SH-SY5Y (cell line): ENCODE measurements at regions not wholly inside any gene's neighbourhood (a gene's known extent, or its start where the extent isn't known, plus 50 kb on each side); places are given as distances from the start of the nearest gene placed in this dataset.

Source experiments
- GATA2 ChIP-seq: IDR thresholded peaks from 2 replicates; pipeline ENCODE4 v1.6.1; 2011; ENCODE audit warnings: mild to moderate bottlenecking, low read depth, low read length
- GATA3 ChIP-seq: IDR thresholded peaks from 2 replicates; pipeline ENCODE4 v1.6.1; 2011; ENCODE audit warnings: low read depth, mild to moderate bottlenecking, low read length, moderate library complexity

GRCh38 chr6:115601064-115601463 is 459.6 kb downstream of the FRK start:
- TF ChIP-seq GATA3 (no peak), GATA2 (no peak)

GRCh38 chr6:115594891-115595290 is 465.8 kb downstream of the FRK start:
- no peak for TF ChIP-seq GATA2
- no peak for TF ChIP-seq GATA3

- TF ChIP-seq GATA2 (no peak), GATA3 (no peak)
Measured at GRCh38 chr6:115592025-115592424, 468.7 kb downstream of the FRK start.

GRCh38 chr6:115583290-115583689 is 477.4 kb downstream of the FRK start:
- TF ChIP-seq GATA3 (no peak), GATA2 (no peak)

DNA sequence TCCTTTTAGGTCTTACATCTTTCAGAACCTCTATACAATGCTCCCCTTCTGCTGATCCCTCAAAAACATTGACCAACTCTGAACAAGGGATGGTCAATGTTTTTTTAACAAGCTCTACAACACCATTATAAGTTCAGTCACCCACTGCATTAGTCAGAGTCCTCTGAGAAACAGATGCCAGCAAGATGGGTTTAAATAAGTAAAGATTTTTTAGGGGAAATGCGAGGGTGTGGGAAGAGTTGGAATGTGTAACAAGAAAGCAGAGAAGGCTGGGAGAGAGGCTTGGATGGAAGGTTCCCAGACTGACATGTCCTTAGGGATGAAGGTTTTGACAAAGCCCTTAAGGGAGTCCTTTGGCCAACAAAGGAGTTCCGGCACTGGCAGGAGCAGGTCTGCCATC is 478.3 kb downstream of the FRK start:
- TF ChIP-seq GATA3 (no peak), GATA2 (no peak)

DNA sequence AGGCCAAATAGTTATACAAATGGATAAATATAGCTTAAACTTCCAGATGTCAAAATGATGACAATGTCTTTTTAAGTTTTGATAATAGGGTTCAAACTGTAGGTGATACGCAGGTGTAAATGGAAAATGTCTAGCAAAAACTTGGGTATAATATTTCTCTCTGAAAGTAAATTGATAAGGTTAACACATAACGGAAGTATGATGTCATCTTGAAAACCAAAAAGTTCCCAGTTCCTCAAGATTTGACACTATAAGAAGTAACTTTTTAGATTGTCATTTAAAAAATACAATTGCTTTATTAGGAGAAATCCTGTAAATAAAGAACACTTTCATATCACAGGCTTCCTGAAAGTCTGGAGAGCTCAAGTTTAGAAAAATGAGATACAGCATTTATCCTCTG is 483.4 kb downstream of the FRK start:
- TF ChIP-seq GATA2 (no peak), GATA3 (no peak)

- TF ChIP-seq GATA2 (no peak), GATA3 (no peak)
Measured at GRCh38 chr6:115575285-115575684, 485.4 kb downstream of the FRK start.

- no peak for TF ChIP-seq GATA2
- TF ChIP-seq GATA3: no peak
Measured at GRCh38 chr6:115573861-115574260, 486.8 kb downstream of the FRK start.

- no peak for TF ChIP-seq GATA2
- no peak for TF ChIP-seq GATA3
Measured at GRCh38 chr6:115570331-115570730, 490.4 kb downstream of the FRK start.

GRCh38 chr6:115554060-115554459 is 506.6 kb downstream of the FRK start:
- TF ChIP-seq GATA3 (no peak), GATA2 (no peak)

DNA sequence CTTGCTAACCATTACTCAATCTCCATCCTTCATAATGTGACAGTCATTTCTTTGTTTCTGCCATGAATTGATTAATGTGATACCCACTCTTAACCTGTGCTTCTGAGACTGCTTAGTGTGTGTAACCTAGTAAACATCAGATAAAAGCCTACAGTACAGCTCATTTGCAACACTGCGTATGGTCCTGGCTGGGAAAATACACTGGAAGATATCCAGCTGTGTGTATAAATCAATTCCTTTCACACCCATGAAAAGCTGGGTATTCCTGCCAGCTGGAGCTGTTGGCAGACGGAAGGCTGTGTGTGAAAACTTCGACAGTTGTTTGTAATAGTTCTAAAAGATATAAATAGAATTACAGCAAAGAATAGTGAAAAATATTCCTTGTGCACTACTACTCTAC is 509.2 kb downstream of the FRK start:
- TF ChIP-seq GATA2 (peak; percentile 28), GATA3 (no peak)

DNA sequence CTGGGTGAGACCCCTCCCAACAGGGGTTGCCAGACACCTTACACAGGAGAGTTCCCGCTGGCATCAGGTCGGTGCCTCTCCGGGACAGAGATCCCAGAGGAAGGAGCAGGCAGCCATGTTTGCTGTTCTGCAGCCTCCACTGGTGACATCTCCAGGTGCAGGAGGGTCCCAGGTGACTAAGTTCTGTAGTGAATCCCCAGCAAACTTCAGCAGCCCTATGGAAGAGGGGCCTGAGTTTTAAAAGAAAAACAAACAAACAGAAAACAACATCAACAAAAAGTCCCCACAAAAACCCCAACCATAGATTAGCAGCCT is 515.1 kb downstream of the FRK start:
- TF ChIP-seq GATA2: no peak
- no peak for TF ChIP-seq GATA3

DNA sequence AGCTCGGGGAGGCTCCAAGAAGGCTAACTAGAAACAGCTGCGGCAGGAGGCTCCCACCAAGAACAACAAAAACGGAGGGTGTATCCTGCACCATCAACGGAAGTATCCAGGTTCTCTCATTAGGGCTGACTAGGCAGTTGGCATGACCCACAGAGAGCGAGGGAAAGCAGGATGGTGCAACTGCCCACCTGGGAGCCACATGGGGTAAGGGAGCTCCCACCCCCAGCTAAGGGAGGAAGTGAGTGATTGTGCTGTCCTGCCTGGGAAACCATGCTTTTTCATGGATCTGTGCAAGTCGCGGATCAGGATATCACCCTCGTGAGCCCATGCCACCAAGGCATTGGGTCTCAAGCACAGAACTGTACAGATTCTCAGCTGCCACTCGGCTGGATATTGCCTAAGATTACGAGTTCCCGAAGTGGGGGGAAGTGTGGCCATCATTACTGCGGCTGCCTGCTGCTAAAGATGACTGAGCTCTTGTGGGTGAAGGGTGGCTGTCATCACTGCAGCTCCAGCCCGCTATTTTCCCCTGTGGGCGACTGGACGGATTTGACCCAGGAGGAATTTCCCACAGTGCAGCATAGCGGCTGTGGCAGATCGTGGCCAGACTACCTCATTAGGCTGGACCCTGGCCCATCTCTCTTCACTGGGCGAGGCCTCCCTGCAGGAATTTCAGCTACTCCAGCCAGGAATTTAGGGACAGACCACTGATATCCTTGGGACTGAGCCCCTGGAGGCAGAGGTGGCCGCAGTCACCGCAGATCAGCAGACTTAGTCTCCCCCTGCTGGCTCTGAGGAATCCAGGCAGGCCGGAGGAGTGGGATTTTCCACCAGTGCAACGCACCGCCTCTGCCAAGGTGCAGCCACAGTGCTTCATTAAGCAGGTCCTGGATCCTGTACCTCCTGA is 515.7 kb downstream of the FRK start:
- TF ChIP-seq GATA2 (no peak), GATA3 (no peak)

DNA sequence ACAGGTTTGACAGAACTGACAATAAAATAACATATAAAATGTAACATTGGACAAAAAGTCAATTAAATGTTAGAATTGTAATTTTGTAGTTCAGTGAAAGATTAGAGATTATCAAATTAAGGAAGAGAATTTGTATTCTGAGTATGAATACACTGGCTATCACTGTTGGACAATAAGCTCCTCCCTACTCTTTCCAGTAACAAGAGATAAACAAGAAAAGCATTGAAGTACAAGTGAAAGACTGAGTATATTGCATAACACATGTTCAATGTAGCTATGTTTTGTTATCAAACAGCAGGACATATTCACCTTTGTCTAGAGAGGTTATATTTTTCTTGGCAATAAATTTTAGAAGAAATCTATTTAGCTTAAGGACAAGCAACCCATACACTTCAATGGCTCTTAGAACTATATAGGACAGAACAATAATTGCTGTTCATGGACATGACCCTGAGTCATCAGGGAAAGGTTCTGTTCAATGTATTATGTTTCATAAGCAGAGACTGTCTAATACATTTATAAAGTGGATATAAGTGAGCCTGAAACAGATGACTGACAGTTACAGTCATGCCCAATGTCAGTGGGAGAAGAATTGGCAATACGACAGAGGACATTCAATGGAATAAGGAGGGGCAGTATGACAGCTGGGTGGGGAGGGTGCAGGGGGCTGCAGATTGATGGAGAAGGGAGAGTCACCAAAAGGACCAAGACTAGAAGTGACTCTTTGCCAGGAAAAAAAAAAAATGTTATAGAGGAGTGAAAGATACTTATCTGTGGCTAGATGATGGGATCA is 520.4 kb downstream of the FRK start:
- TF ChIP-seq GATA3: no peak

DNA sequence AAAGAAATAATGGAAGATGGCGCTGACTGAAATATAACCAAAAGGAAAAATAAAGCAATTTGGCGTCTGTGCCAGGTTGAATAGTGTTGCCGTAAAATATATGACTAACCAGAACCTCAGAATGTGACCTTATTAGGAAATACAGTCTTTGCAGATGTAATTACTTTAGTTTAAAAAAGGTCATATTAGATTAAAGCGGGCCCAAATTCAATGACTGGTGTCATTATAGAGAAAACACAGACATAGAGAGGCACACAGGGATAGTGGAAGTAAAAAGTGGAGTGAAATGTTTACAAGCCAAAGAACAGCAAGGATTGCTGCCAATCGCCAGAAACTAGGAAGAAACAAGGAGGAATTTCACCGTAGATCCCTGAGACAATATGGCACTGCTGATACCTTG is 521.2 kb downstream of the FRK start:
- no peak for TF ChIP-seq GATA3
- TF ChIP-seq GATA2: peak; percentile 20; the same call in 1 of the 2 replicates

GRCh38 chr6:115524821-115525220 is 535.9 kb downstream of the FRK start:
- TF ChIP-seq GATA2 (no peak), GATA3 (no peak)
